Endodermal cell (in vitro differentiated cells): ENCODE measurements at regions not wholly inside any gene's neighbourhood (a gene's known extent, or its start where the extent isn't known, plus 50 kb on each side); places are given as distances from the start of the nearest gene placed in this dataset.

Experiments
- DNase-seq: peaks from one replicate; pipeline ENCODE4 v3.0.0-alpha.2; 2017
- H3K27ac ChIP-seq: 2 replicates; pipeline ENCODE4 v1.5.1; 2013; ENCODE audit warnings: mild to moderate bottlenecking, low read depth, low read length, moderate library complexity
- H3K27me3 ChIP-seq: 2 replicates; pipeline ENCODE4 v1.6.1; 2013; ENCODE audit warnings: mild to moderate bottlenecking, low read length, moderate library complexity; ENCODE audit not compliant: insufficient read depth, control insufficient read depth, poor library complexity, severe bottlenecking
- H3K36me3 ChIP-seq: 2 replicates; pipeline ENCODE4 v1.7.0; 2013; ENCODE audit warnings: mild to moderate bottlenecking, low read length, moderate library complexity; ENCODE audit not compliant: control insufficient read depth, insufficient read depth
- H3K4me1 ChIP-seq: one replicate; pipeline ENCODE4 v1.7.0; 2013; ENCODE audit warnings: low read length; ENCODE audit not compliant: control insufficient read depth, insufficient read depth
- H3K4me3 ChIP-seq: 2 replicates; pipeline ENCODE4 v1.5.1; 2013; ENCODE audit warnings: mild to moderate bottlenecking, low read length, moderate library complexity
- H3K9ac ChIP-seq: 2 replicates; pipeline ENCODE4 v1.6.1; 2013; ENCODE audit warnings: mild to moderate bottlenecking, low read length, moderate library complexity; ENCODE audit not compliant: poor library complexity, severe bottlenecking; ENCODE audit errors: extremely low read depth
- H3K9me3 ChIP-seq: 2 replicates; pipeline ENCODE4 v1.6.1; 2013; ENCODE audit warnings: mild to moderate bottlenecking, low read length, moderate library complexity; ENCODE audit not compliant: control insufficient read depth
- H3K27ac Mint-ChIP-seq: 2 replicates; pipeline ENCODE4 v1.8.0; 2020; ENCODE audit warnings: mixed read lengths
- H3K27me3 Mint-ChIP-seq: 2 replicates; pipeline ENCODE4 v1.8.0; 2021; ENCODE audit warnings: mild to moderate bottlenecking, mixed read lengths; ENCODE audit not compliant: insufficient read depth
- H3K36me3 Mint-ChIP-seq: 2 replicates; pipeline ENCODE4 v1.8.0; 2020; ENCODE audit warnings: low read depth, mixed read lengths
- H3K4me1 Mint-ChIP-seq: 2 replicates; pipeline ENCODE4 v1.8.0; 2020; ENCODE audit warnings: mixed read lengths
- H3K4me3 Mint-ChIP-seq: 2 replicates; pipeline ENCODE4 v1.8.0; 2020; ENCODE audit warnings: mild to moderate bottlenecking, moderate library complexity, mixed read lengths
- H3K9me3 Mint-ChIP-seq: 2 replicates; pipeline ENCODE4 v1.8.0; 2020; ENCODE audit warnings: mild to moderate bottlenecking, mixed read lengths
- WGBS, 2 experiments: methylation state at CpG; one replicate each; pipeline versions ENCODE4 v1.1.5 to v1.1.7; 2013; ENCODE audit warnings: missing lambda C conversion rate in 2 of 2, mixed read lengths in 1 of 2; ENCODE audit not compliant: insufficient coverage in 1 of 2, insufficient read length in 1 of 2; 5-methylcytosine and 5-hydroxymethylcytosine counted together
- TF ChIP-seq, protein P1 (sequence below): fragments of 200-600 bp; sonication (generic); conservative IDR thresholded peaks from 2 replicates; pipeline ENCODE4 v1.5.0; 2021; ENCODE audit warnings: antibody characterized with exemption, mild to moderate bottlenecking

DNA sequence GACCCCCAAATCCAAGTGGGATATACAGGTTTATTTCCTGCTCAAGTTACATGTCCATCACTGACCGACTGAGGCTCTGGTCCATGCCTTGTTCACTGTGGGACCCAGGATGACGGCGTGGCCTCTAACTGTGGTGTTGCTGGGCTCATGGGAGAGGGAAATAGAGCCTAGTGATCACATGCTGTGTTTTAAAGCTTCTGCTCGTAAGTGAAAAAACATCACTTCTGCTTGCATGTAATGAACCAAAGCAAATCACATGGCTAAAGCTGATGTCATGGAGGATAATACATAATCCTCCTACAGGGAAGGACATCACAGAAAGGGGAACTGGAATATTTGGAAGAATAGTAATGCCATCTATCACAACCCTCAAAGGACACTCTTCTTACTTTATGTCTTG, 107.6 kb downstream of the FASLG start:
- no peak overlapping the region for H3K4me3 Mint-ChIP-seq
- H3K27me3 ChIP-seq: no peaks in the 10 kb centered on the region
- H3K4me1 Mint-ChIP-seq: no peaks in the 10 kb centered on the region
- no peaks in the 10 kb centered on the region for H3K4me1 ChIP-seq
- no peaks in the 10 kb centered on the region for H3K9me3 ChIP-seq
- no peak overlapping the region for H3K27ac Mint-ChIP-seq
- H3K36me3 Mint-ChIP-seq: no peaks in the 10 kb centered on the region
- no peak for DNase-seq
- no peak overlapping the region for H3K9ac ChIP-seq
- no peaks in the 10 kb centered on the region for H3K9me3 Mint-ChIP-seq
- 92 to 100% methylated on average over 3 to 4 of the region's 4 CpGs for WGBS, 2 experiments
- H3K4me3 ChIP-seq: no peak overlapping the region
- no peaks in the 10 kb centered on the region for H3K27me3 Mint-ChIP-seq
- H3K36me3 ChIP-seq: no peaks in the 10 kb centered on the region
- TF ChIP-seq, protein P1, sequence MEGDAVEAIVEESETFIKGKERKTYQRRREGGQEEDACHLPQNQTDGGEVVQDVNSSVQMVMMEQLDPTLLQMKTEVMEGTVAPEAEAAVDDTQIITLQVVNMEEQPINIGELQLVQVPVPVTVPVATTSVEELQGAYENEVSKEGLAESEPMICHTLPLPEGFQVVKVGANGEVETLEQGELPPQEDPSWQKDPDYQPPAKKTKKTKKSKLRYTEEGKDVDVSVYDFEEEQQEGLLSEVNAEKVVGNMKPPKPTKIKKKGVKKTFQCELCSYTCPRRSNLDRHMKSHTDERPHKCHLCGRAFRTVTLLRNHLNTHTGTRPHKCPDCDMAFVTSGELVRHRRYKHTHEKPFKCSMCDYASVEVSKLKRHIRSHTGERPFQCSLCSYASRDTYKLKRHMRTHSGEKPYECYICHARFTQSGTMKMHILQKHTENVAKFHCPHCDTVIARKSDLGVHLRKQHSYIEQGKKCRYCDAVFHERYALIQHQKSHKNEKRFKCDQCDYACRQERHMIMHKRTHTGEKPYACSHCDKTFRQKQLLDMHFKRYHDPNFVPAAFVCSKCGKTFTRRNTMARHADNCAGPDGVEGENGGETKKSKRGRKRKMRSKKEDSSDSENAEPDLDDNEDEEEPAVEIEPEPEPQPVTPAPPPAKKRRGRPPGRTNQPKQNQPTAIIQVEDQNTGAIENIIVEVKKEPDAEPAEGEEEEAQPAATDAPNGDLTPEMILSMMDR: no peak
- H3K27ac ChIP-seq: no peak overlapping the region

DNA sequence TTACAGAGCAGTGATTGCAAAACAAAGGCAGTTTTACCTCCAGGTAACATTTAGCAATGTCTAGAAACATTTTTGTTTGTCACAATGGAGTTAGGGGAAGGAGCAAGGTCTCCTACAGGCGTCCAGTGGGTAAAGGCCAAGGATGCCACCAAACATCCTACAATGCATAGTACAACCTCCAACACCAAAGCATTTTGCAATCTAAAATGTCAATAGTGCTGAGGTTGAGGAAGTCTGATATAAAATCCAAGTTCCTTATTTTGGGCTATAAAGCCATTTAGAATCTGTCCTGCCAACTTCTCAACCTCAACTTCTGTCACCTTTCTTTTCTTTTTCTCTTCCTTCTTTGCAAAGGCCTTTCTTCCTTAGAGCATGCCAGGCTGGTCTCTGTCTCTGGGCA, 111.2 kb downstream of the FASLG start:
- Histone ChIP-seq H3K4me1 (no peaks in the 10 kb centered on the region), H3K9ac (no peak overlapping the region), H3K4me3 (no peak overlapping the region), H3K9me3 (no peaks in the 10 kb centered on the region), H3K27ac (no peak overlapping the region), H3K36me3 (no peaks in the 10 kb centered on the region), H3K27me3 (no peaks in the 10 kb centered on the region)
- H3K4me3 Mint-ChIP-seq: no peak overlapping the region
- TF ChIP-seq, protein P1: no peak
- H3K4me1 Mint-ChIP-seq: no peaks in the 10 kb centered on the region
- WGBS, 2 experiments: 92% methylated on average over 1 of the region's 1 CpG; no CpG with 5 or more reads in 1 of the 2 experiments
- H3K27me3 Mint-ChIP-seq: no peaks in the 10 kb centered on the region
- H3K9me3 Mint-ChIP-seq: no peaks in the 10 kb centered on the region
- H3K27ac Mint-ChIP-seq: no peak overlapping the region
- no peak for DNase-seq
- no peaks in the 10 kb centered on the region for H3K36me3 Mint-ChIP-seq

DNA sequence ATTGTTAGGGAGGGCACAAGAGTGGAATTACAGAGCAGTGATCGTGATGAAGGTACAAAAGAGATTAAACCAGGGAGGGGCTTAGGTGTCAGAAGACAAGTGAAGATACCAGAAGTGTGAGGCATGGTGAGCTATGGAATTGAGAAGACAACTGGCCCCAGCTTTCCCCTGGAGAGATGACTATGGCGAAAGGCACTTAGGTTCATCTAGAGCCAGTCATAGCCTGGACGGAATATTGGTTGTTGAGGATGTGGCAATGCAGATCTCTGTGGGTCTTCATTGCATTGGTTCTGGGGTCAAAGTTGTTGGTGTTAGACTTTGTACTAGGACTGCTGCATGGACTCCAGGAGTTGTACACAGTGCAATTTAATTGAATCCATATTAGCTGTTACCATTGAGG, 115.7 kb downstream of the FASLG start:
- Histone ChIP-seq H3K36me3 (no peaks in the 10 kb centered on the region), H3K27me3 (no peaks in the 10 kb centered on the region), H3K4me1 (no peaks in the 10 kb centered on the region), H3K9ac (no peak overlapping the region), H3K9me3 (no peaks in the 10 kb centered on the region), H3K27ac (no peak overlapping the region), H3K4me3 (no peak overlapping the region)
- no peak overlapping the region for H3K27ac Mint-ChIP-seq
- peaks cover 3% of the 10 kb centered on the region for H3K27me3 Mint-ChIP-seq
- no peaks in the 10 kb centered on the region for H3K9me3 Mint-ChIP-seq
- DNase-seq: no peak
- WGBS, 2 experiments: 79 to 94% methylated on average over 1 to 3 of the region's 3 CpGs
- no peak overlapping the region for H3K4me3 Mint-ChIP-seq
- no peaks in the 10 kb centered on the region for H3K36me3 Mint-ChIP-seq
- TF ChIP-seq, protein P1: no peak
- H3K4me1 Mint-ChIP-seq: peaks cover 9% of the 10 kb centered on the region
